B cell (primary cell): ENCODE measurements at regions not wholly inside any gene's neighbourhood (a gene's known extent, or its start where the extent isn't known, plus 50 kb on each side); places are given as distances from the start of the nearest gene placed in this dataset.

Source experiments
- ATAC-seq: fragments of 200-7000 bp; cut with Tn5 transposase; one replicate; pipeline ENCODE4 v1.10.0; 2021; ENCODE audit warnings: low read depth, mild to moderate bottlenecking, moderate number of reproducible peaks, moderate library complexity
- CTCF ChIA-PET: fragments of 350-600 bp; sonication (Branson Sonifier 250); formaldehyde crosslinking; loops from one replicate; lab custom pipeline; 2021; ENCODE audit warnings: antibody characterized with exemption, inconsistent platforms; lab: Charles Lee
- POLR2A ChIA-PET: fragments of 350-600 bp; sonication (Branson Sonifier 250); formaldehyde crosslinking; loops from one replicate; lab custom pipeline; 2021; ENCODE audit warnings: antibody characterized with exemption; lab: Charles Lee
- DNase-seq: peaks from one replicate; pipeline ENCODE4 v3.0.0; 2013
- H2AFZ ChIP-seq: 2 replicates; pipeline ENCODE4 v1.6.1; 2012; ENCODE audit warnings: mild to moderate bottlenecking, low read depth, low read length; ENCODE audit not compliant: insufficient read depth, poor library complexity, severe bottlenecking
- H3K27ac ChIP-seq, 2 donors: 1 replicate in 1 of 2; 2 replicates in 1 of 2; pipeline ENCODE4 v1.5.1; 2012 to 2013; ENCODE audit warnings: low read length in 2 of 2, mild to moderate bottlenecking in 2 of 2, moderate library complexity in 1 of 2
- H3K27me3 ChIP-seq, 4 experiments: fragments of 200-600 bp in 1 of 4; sonication (generic) in 1 of 4; replicated peaks in 1 of 4; 1 replicate in 2 of 4; 2 replicates in 2 of 4; pipeline versions ENCODE4 v1.6.1 to v1.7.0; 2013 to 2016; ENCODE audit warnings: low read length in 3 of 4, mild to moderate bottlenecking in 2 of 4, mixed read lengths in 1 of 4, moderate library complexity in 1 of 4; ENCODE audit not compliant: insufficient read depth in 4 of 4, control insufficient read depth in 3 of 4; ENCODE audit errors: control extremely low read depth in 1 of 4
- H3K36me3 ChIP-seq, 2 experiments: replicated peaks in 1 of 2; 1 replicate in 1 of 2; 2 replicates in 1 of 2; pipeline versions ENCODE4 v1.6.1 to v1.7.1; 2013; ENCODE audit warnings: low read length in 1 of 2; ENCODE audit not compliant: insufficient read depth in 2 of 2, control insufficient read depth in 1 of 2; ENCODE audit errors: control extremely low read depth in 1 of 2, extremely low read depth in 1 of 2
- H3K4me1 ChIP-seq, 2 donors: fragments of 200-600 bp in 1 of 2; sonication (generic) in 1 of 2; 1 replicate in 1 of 2; 2 replicates in 1 of 2; pipeline versions ENCODE4 v1.5.1 to v1.6.1; 2013 to 2017; ENCODE audit warnings: low read length in 2 of 2; ENCODE audit not compliant: control insufficient read depth in 2 of 2, insufficient read depth in 2 of 2
- H3K4me2 ChIP-seq: replicated peaks from 2 replicates; pipeline ENCODE3; 2012; ENCODE audit warnings: mild to moderate bottlenecking, low read depth, low read length; ENCODE audit not compliant: poor library complexity, severe bottlenecking
- H3K4me3 ChIP-seq, 5 experiments: fragments of 200-600 bp in 1 of 5; sonication (generic) in 1 of 5; 1 replicate in 3 of 5; 2 replicates in 2 of 5; pipeline versions ENCODE4 v1.5.1 to v1.7.0; 2011 to 2016; ENCODE audit warnings: low read length in 4 of 5, mild to moderate bottlenecking in 4 of 5, low read depth in 2 of 5, control low read depth in 1 of 5, moderate library complexity in 1 of 5; ENCODE audit not compliant: insufficient read depth in 1 of 5; ENCODE audit errors: control extremely low read depth in 1 of 5, extremely low read depth in 1 of 5
- H3K79me2 ChIP-seq: fragments of 200-600 bp; sonication (generic); one replicate; pipeline ENCODE4 v1.6.0; 2016; ENCODE audit warnings: low read length; ENCODE audit not compliant: control insufficient read depth, insufficient read depth
- H3K9ac ChIP-seq: fragments of 200-600 bp; sonication (generic); 2 replicates; pipeline ENCODE4 v1.6.1; 2017; ENCODE audit warnings: mild to moderate bottlenecking, low read length, moderate library complexity
- H3K9me3 ChIP-seq, 3 donors: one replicate each; pipeline versions ENCODE4 v1.6.1 to v1.7.1; 2013; ENCODE audit warnings: low read length in 2 of 3; ENCODE audit not compliant: control insufficient read depth in 2 of 3, insufficient read depth in 1 of 3; ENCODE audit errors: control extremely low read depth in 1 of 3
- H4K20me1 ChIP-seq: 2 replicates; pipeline ENCODE4 v1.6.0; 2012; ENCODE audit warnings: mild to moderate bottlenecking, low read length; ENCODE audit not compliant: insufficient read depth, control insufficient read depth, poor library complexity, severe bottlenecking
- H3K27ac Mint-ChIP-seq: one replicate; pipeline ENCODE4 v1.8.0; 2021; ENCODE audit warnings: mixed read lengths
- H3K27me3 Mint-ChIP-seq: one replicate; pipeline ENCODE4 v1.8.0; 2021; ENCODE audit warnings: mixed read lengths
- H3K4me1 Mint-ChIP-seq: one replicate; pipeline ENCODE4 v1.8.0; 2021; ENCODE audit warnings: mixed read lengths
- H3K4me3 Mint-ChIP-seq: one replicate; pipeline ENCODE4 v1.8.0; 2021; ENCODE audit warnings: mixed read lengths
- H3K9me3 Mint-ChIP-seq: one replicate; pipeline ENCODE4 v1.8.0; 2022; ENCODE audit warnings: mixed read lengths; ENCODE audit not compliant: insufficient read depth
- EZH2 ChIP-seq: IDR thresholded peaks from 2 replicates; pipeline ENCODE4 v1.6.1; 2012; ENCODE audit warnings: borderline replicate concordance, low read depth, mild to moderate bottlenecking, moderate library complexity, low read length; ENCODE audit not compliant: insufficient read depth, poor library complexity, severe bottlenecking
- WGBS: methylation state at CpG from one replicate; pipeline ENCODE4 v1.1.5; 2013; ENCODE audit warnings: missing lambda C conversion rate; ENCODE audit not compliant: insufficient coverage; 5-methylcytosine and 5-hydroxymethylcytosine counted together
- intact Hi-C: fragments of 100-400 bp; cut with micrococcal nuclease; formaldehyde crosslinking; loops from one replicate; pipeline ENCODE4 v1.10.0; 2022
- TF ChIP-seq, protein P1 (sequence below): fragments of 200-600 bp; IDR thresholded peaks from one replicate; pipeline ENCODE4 v1.8.0; 2022; ENCODE audit warnings: antibody characterized with exemption, mild to moderate bottlenecking

DNA sequence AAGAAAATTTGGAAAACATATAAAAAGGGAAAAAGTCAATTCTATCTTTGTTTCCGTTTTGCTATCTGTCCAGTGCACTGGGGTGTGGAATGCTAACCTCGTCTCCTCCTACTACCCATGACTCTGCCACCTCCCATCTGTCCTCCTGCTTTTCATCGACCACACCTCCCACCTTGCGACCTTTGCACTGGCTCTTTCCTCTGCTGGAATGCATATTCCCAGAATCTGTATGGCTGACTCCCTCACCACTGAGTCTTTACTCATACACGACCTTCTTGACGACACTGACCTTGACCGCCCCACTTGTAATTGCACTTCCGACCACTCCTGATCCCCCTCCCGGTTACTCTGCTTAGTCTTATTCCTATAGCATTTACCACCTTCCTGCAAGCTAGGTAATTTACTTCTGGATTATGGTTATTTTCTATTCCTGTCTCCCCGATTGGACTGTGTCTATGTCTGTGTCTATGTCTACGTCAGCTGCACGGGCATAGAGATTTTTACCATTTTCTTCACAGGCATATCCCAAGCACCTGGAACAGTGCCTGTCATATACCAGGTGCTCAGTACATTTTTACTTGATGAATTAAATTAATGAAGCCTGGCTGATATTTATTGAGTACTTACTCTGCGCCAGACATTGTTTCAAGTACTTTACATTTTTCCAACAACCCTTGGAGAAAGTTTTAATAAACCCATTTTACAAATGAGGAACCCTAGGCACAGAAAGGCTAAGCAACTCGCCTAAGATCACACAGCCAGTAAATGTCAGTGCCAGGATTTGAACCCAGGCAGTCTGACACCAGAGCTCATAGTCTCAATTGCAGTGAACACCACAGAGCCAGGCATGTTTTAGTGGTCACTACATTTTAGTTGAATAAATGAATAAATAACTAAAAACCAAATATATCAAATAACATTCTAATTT lies 54.0 kb upstream of the SLC22A11 start:
- H3K9ac ChIP-seq = no peak overlapping the region
- peaks cover 3% of the 10 kb centered on the region for H3K9me3 Mint-ChIP-seq
- no peaks in the 10 kb centered on the region for H3K36me3 ChIP-seq
- no peaks in the 10 kb centered on the region for H3K4me1 Mint-ChIP-seq
- ChIA-PET POLR2A (no interaction called here), CTCF (no interaction called here)
- H4K20me1 ChIP-seq = no peaks in the 10 kb centered on the region
- no peak overlapping the region for H3K4me2 ChIP-seq
- H2AFZ ChIP-seq = no peak overlapping the region
- H3K27me3 Mint-ChIP-seq = peaks cover 27% of the 10 kb centered on the region
- H3K27me3 ChIP-seq = peaks cover 0 to 6% (median 2%) of the 10 kb centered on the region in 4 experiments
- H3K9me3 ChIP-seq = peaks cover 0 to 20% (median 6%) of the 10 kb centered on the region in 3 donors
- no peak for TF ChIP-seq EZH2
- no peak overlapping the region for H3K27ac Mint-ChIP-seq
- intact Hi-C loops = no loop called here
- no peak for DNase-seq
- no peaks in the 10 kb centered on the region for H3K4me1 ChIP-seq
- no peak overlapping the region for H3K27ac ChIP-seq
- no peak overlapping the region for H3K4me3 Mint-ChIP-seq
- H3K79me2 ChIP-seq = no peaks in the 10 kb centered on the region
- no peak overlapping the region for H3K4me3 ChIP-seq
- ATAC-seq = no peak
- 77% methylated on average over 10 of the region's 14 CpGs for WGBS

DNA sequence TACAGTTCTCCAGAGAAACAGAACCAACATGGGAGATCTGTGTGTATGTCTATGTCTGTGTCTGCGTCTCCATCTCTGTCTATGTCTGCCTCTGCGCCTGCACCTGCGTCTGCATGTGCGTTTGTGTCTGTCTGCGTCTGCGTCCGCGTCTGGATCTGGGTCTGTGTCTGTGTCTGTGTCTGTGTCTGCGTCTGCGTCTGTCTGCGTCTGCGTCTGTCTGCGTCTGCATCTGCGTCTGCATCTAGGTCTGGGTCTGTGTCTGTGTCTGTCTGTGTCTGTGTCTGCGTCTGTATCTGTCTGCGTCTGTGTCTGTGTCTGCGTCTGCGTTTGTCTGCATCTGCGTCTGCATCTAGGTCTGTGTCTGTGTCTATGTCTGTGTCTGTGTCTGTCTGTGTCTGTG lies 53.1 kb upstream of the SLC22A11 start:
- no peaks in the 10 kb centered on the region for H3K36me3 ChIP-seq
- peaks cover 0 to 20% (median 6%) of the 10 kb centered on the region in 3 donors for H3K9me3 ChIP-seq
- H2AFZ ChIP-seq = no peak overlapping the region
- intact Hi-C loops = no loop called here
- H3K27ac ChIP-seq = no peak overlapping the region
- H4K20me1 ChIP-seq = no peaks in the 10 kb centered on the region
- ChIA-PET CTCF (no interaction called here), POLR2A (no interaction called here)
- DNase-seq (no peak), ATAC-seq (no peak)
- no peak for TF ChIP-seq EZH2
- TF ChIP-seq, protein P1, sequence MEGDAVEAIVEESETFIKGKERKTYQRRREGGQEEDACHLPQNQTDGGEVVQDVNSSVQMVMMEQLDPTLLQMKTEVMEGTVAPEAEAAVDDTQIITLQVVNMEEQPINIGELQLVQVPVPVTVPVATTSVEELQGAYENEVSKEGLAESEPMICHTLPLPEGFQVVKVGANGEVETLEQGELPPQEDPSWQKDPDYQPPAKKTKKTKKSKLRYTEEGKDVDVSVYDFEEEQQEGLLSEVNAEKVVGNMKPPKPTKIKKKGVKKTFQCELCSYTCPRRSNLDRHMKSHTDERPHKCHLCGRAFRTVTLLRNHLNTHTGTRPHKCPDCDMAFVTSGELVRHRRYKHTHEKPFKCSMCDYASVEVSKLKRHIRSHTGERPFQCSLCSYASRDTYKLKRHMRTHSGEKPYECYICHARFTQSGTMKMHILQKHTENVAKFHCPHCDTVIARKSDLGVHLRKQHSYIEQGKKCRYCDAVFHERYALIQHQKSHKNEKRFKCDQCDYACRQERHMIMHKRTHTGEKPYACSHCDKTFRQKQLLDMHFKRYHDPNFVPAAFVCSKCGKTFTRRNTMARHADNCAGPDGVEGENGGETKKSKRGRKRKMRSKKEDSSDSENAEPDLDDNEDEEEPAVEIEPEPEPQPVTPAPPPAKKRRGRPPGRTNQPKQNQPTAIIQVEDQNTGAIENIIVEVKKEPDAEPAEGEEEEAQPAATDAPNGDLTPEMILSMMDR = no peak
- H3K4me2 ChIP-seq = no peak overlapping the region
- H3K79me2 ChIP-seq = no peaks in the 10 kb centered on the region
- Mint-ChIP-seq H3K9me3 (peaks cover 3% of the 10 kb centered on the region), H3K27me3 (peaks cover 30% of the 10 kb centered on the region), H3K4me1 (no peaks in the 10 kb centered on the region), H3K27ac (no peak overlapping the region), H3K4me3 (no peak overlapping the region)
- H3K4me3 ChIP-seq = no peak overlapping the region
- WGBS = 92% methylated on average over 19 of the region's 19 CpGs
- H3K9ac ChIP-seq = no peak overlapping the region
- no peaks in the 10 kb centered on the region for H3K4me1 ChIP-seq
- peaks cover 0 to 6% (median 2%) of the 10 kb centered on the region in 4 experiments for H3K27me3 ChIP-seq
